Limb (tissue), 2 donors: ENCODE measurements at regions not wholly inside any gene's neighbourhood (a gene's known extent, or its start where the extent isn't known, plus 50 kb on each side); places are given as distances from the start of the nearest gene placed in this dataset.

Experiments used
- DNase-seq, 2 donors: peaks; one replicate each; pipeline ENCODE4 v3.0.0-alpha.2; 2016; ENCODE audit errors: extremely low spot score in 2 of 2

DNA sequence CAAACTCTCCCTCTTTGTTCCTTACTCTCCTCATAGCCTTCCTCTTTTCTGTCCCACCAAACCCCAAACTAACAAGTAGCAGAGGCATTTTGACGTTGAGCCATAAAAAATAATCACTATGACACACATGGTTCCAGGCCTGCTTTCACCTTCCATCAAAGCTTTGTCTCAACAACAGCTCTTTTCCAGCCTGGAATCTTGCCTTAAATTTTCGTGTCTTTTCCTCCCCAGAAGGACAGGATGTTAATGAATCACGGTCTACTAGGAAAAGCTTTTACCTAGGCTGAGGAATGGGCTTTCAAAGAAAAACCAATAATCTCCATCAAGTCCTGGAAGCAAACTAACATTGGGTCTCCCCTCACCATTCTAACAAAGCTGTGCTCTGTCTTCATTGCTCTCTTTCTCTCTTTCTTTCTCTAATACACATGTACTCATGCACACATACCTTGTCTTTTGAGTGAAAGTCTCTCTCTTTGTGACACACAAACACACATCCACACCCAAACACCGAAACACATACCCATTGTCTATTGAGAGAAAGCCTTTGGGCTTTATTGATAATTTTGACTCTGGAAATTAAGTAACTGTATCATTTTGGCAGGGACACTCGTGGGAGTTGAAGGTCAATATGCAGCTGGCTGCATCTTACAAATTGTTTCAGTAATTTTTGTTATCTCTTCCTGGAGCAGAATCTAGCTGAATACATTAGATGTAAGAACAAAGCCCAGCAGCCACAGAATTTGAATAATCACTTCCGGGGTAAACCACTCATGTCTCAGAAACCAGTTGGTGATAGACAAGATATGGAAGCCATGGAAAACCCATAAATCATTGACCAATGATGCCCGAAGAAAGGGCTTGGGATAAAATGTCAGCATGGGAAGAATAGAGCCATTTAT is 107.4 kb upstream of the SLC4A7 start:
- DNase-seq, result no peak

- no peak for DNase-seq
These were observed 106.5 kb upstream of the SLC4A7 start for GRCh38 chr3:27590437-27591298.

GRCh38 chr3:27589795-27590194 is 105.6 kb upstream of the SLC4A7 start:
- no peak for DNase-seq

DNA sequence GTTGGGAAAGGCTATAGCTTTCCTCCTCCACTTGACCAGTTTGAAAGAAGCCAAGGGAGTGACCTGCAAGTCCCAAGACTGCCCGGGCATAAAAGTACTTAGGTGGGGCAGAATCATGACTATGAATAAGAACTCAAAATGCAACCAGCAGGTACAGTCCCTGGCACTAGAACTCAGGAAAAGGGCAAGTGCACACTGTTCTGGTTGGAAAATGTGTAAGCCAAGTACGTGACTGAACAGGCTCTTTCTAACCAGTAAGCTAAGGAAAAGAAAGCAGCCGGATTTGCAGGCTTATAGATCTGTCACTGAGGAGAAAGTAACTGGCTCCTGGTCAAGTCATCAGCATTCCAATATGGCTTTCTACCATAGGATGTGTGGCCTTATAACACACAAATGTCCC is 101.2 kb upstream of the SLC4A7 start:
- no peak for DNase-seq

DNA sequence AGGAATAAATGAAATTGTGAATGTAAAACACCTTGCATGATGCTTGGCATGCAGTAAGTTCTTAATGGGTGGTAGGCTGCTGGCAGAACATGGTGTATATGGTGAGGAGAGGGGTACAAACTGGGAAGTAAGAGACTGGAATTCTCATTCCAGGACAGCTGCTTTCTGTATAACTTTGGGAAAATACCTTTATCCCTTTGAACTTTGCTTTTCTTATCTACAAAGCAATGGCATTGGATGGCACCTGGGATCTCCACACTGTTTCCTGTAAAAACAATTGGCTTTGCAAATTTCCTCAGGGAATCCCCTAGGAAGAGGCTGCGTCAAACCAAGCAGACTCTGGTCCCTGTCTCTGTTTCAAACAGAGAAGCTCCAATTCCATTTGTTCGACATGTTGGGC is 100.7 kb upstream of the SLC4A7 start:
- DNase-seq, result no peak

GRCh38 chr3:27581852-27582251 is 97.7 kb upstream of the SLC4A7 start:
- no peak for DNase-seq

- DNase-seq, result no peak
These were observed 93.8 kb upstream of the SLC4A7 start for GRCh38 chr3:27578032-27578431.

- no peak for DNase-seq
These were observed 93.3 kb upstream of the SLC4A7 start for GRCh38 chr3:27577504-27577903.

- DNase-seq, result no peak
These were observed 92.0 kb upstream of the SLC4A7 start for GRCh38 chr3:27576171-27576570.

DNA sequence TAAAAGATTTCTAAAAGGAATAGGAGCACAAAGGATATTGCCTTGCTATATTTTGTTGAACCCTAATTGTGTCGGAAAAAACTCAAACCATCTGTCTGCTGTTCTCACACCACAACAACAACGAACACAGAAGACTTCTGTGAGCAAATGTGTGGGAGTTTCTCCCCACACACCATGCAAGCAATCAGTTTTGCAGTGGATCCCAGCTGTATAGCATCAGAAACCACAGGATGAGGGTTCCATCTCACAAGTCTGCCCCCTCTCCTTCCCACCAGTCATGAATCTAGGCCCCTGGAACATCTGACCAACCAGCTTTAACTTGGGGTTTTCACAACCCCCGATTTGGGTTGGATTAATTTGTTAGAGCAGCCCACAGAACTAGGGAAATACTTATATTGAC is 91.3 kb upstream of the SLC4A7 start:
- DNase-seq, result no peak

DNA sequence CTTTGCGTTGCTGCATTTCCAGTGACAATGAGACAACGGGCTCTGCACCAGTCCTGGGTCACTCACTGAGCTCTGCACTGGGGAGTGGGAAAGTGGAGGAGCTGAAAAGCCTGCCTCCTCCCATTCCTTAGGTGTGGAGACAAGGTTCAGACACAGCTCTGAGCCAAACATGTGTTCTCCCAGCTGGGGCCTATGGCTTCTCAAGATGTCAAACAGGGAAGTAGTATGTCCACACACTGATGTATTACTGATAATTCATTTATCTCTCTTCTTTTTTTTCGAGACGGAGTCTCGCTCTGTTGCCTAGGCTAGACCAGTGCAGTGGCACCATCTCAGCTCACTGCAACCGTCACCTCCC is 90.2 kb upstream of the SLC4A7 start:
- no peak for DNase-seq

DNA sequence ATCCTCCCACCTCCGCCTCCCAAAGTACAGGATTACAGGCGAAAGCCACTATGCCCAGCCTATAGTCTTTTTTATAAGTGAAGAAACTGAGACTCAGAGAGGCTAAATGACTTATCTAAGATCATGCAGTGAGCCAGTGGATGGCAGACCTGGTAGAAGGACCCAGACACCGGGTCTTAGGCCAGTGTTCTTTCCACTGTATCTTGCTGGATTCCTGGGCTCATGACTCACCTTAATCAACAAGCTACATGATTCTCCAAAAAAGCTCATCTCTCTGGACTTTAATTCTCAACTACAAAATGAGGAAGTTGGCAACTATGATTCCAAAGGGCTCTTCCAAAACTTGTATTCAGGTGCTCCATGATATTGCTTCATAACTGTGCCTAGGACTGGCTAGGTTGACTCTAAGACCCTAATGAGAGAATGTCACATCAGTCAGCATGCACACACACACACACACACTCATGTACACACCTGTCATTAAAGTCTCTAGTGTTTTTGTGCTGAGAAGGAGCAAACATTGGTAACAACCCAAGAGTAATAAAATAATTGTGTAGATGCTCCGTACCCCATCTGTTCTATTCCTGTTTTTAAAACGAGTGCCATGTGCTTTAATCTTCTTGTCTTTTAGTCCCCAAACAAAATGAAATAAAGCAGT is 89.7 kb upstream of the SLC4A7 start:
- no peak for DNase-seq

- no peak for DNase-seq
These were observed 89.0 kb upstream of the SLC4A7 start for GRCh38 chr3:27573138-27573537.

DNA sequence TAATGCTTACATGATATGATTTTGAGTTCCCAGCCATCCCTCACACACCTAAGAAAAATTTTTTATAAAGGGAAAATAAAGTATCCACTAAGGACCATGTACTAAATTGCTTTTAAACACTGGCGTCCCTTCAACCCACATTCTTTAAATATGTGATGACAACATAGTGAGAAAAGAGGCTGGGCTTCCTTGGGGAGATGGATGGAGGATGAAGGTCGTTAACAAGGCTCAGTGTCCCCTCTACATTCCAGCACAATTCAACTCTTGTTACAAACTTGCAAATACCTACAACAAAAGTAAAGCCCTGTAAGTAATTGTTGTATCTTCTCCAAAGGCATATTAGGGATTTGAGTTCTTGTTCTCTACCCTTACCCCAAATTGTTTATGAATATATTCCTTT is 87.2 kb upstream of the SLC4A7 start:
- DNase-seq, result no peak

DNA sequence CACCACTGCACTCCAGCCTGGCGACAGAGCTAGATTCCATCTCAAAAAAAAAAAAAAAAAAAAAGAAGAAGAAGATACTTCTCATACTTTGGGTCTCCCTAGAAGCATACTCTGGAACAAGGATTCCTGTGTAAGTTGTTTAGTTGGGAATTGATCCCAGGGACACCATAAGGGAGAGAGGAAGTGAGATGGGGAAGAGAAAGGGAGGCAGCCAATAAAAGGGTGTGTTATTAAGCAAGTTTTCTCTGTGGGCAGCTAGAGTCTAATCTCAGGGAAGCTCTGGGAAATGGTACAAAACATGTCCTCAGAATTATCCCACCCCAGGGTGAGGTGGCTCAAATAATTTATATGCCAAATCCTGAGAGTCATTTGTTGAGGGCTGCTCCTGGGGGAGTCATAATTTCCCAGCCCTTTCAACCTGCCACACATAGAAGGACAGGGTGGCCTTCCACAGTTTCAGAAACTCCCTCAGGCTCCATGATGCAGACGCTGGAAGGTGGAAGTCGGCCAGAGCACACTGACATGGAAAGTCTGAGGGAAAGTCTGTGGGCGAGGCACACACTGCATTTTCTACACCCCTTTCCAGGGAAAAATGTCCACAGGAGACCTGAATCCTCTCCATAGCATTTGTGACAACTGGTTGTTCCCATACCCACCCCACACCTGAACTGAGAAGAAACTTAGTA is 86.4 kb upstream of the SLC4A7 start:
- DNase-seq, result peak in 1 of 2 donors; percentile 37

- peak in 1 of 2 donors; percentile 56 for DNase-seq
These were observed 84.2 kb upstream of the SLC4A7 start for GRCh38 chr3:27568393-27568792.

- DNase-seq, result no peak
These were observed 83.1 kb upstream of the SLC4A7 start for GRCh38 chr3:27567251-27567650.

GRCh38 chr3:27565201-27565852 is 81.1 kb upstream of the SLC4A7 start:
- no peak for DNase-seq

DNA sequence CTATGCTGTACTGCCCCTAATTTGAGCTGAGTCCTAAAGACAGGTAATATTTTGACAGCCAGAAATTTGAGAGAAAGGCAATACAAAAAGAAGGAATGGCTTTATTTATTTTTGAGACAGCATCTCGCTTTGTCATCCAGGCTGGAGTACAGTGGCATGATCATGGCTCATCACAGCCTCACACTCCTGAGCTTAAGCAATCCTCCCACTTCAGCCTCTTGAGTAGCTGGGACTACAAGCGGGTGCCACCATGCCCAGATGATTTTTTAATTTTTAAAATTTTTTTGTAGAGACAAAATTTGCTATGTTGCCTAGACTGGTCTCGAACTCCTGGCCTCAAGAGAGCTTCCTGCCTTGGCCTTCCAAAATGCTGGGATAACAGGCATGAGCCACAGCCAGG is 77.4 kb upstream of the SLC4A7 start:
- DNase-seq, result no peak

DNA sequence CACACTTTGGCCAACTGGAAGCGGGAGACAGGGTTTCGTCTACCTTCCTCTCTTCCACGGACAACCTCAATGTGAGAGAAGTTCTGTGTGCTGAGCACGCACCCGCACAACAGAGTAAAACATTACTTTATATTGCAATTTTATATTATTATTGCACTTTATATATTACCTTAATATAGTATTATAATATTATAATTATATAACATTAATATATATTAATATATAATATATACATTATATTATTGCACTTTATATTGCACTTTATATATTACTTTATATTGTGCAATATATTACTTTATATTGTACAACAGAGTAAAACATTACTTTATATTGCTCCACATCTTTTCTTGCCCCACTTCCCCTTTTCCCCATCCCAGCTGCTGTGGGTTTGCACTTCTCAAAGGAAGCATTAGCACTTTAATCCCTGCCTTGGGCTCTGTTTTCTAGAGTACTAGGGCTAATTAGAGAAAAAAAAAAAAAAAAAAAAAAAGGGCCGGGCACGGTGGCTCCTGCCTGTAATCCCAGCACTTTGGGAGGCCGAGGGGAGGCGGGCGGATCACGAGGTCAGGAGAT is 76.4 kb upstream of the SLC4A7 start:
- DNase-seq, result no peak

GRCh38 chr3:27559835-27560234 is 75.7 kb upstream of the SLC4A7 start:
- peak; percentile 41 to 83 for DNase-seq
